Epithelial cell of esophagus (primary cell): ENCODE measurements at regions not wholly inside any gene's neighbourhood (a gene's known extent, or its start where the extent isn't known, plus 50 kb on each side); places are given as distances from the start of the nearest gene placed in this dataset.

Experiments used
- DNase-seq: peaks from one replicate; pipeline ENCODE4 v3.0.0; 2010; ENCODE audit warnings: low read depth
- H3K4me3 ChIP-seq: 2 replicates; pipeline ENCODE4 v1.5.1; 2011; ENCODE audit warnings: mild to moderate bottlenecking, low read length, control low read depth
- CTCF ChIP-seq: IDR thresholded peaks from 2 replicates; pipeline ENCODE4 v1.5.1; 2011; ENCODE audit warnings: low read depth, mild to moderate bottlenecking, low read length, control low read depth, inconsistent platforms; ENCODE audit not compliant: insufficient read depth; ENCODE audit errors: missing control alignments

DNA sequence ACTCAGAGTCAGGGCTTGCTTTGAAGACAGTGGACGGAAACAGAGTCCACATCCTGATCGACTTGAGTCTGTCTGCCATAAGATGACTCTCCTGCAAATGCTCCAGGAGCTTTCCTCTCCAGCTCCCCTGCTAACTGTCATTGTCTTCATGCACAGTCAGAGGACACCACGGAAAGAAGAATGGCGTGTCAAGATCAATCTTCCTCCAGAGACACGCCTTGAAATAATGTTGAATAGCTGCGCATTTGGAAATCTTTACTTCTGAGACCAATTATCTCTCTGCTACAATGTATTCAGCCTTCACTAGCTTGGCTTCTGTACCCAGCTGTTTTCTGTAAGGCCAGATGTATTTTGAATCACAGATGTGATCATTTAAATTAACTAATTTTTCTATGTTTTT lies 457.2 kb downstream of the CDH2 start:
- no peak for DNase-seq
- H3K4me3 ChIP-seq, result no peak overlapping the region
- no peak for TF ChIP-seq CTCF

DNA sequence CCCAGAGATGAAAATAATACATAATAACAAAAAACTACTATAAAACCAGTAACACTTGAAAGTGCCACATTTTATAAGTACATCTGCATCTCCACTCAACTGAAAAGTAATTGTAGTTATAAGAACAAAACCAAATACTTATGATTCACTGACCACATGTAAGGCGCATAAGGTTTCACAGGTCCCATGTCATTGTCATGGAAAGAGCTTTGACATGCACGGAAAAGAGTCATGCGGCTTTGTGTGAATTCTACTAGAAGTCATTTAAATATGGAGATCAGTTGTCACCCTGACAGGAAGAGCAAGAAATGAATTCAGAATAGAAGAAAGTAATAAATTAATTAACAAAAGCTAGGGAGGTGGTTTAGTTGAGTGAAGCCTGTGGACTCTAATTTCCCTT lies 459.1 kb downstream of the CDH2 start:
- no peak for DNase-seq
- no peak for TF ChIP-seq CTCF
- no peak overlapping the region for H3K4me3 ChIP-seq

DNA sequence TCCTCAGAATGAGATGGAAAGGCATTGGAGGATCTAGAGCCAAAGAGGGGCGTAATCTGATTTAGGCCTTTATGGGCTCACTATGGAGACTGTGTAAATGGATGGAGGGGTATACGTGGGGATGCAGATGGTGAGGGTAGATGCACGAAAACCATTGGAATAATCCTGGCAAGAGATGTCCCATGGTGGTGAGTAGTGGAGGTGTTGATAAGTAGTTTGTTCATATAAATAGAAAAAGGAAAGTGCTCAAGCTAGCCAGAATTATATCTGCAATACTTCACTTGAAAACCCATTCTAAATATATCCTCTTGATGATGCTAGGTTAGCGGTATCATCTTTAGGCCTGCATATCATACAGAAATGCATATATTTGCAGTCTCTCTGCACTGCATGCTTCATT lies 459.7 kb downstream of the CDH2 start:
- no peak for TF ChIP-seq CTCF
- DNase-seq, result no peak
- H3K4me3 ChIP-seq, result no peak overlapping the region

DNA sequence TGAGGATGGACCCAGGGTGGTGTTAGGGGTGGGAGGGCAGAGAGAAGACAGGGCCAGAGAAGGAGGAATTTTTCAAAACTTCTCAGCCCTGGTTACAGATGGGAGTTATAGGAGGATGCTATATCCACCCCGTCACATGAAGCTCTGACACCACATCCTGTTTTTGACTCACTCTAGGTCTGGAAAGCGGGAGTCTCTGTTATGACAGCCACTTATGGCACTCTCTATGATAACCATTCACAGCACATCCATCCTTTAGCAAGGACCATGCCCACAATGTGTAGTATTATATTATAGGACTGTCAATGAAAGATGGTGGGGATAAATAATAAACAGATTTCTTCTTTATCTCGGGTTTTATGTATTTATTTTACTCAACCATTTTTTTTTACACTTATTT lies 461.2 kb downstream of the CDH2 start:
- no peak overlapping the region for H3K4me3 ChIP-seq
- no peak for TF ChIP-seq CTCF
- DNase-seq, result no peak

DNA sequence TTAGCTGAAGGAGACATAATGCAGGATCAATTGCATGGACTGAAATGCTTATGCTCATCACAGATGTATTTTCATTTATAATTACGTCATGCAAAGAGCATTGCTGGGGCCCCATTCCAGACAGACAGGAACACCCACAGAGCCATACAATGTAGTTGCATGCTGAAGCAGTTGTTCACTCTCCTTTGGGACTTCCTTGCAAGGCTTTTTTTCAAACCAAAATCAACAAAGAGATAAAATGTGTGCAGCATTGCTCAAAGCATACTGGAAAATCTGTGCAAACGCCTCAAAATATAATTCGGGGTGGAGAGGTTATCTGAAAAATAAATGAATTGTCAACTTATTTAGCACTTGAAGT lies 463.2 kb downstream of the CDH2 start:
- TF ChIP-seq CTCF, result no peak
- H3K4me3 ChIP-seq, result no peak overlapping the region
- peak; percentile 37 for DNase-seq

- no peak overlapping the region for H3K4me3 ChIP-seq
- DNase-seq, result no peak
- TF ChIP-seq CTCF, result no peak
Observed at GRCh38 chr18:27713037-27713737, 463.7 kb downstream of the CDH2 start.

DNA sequence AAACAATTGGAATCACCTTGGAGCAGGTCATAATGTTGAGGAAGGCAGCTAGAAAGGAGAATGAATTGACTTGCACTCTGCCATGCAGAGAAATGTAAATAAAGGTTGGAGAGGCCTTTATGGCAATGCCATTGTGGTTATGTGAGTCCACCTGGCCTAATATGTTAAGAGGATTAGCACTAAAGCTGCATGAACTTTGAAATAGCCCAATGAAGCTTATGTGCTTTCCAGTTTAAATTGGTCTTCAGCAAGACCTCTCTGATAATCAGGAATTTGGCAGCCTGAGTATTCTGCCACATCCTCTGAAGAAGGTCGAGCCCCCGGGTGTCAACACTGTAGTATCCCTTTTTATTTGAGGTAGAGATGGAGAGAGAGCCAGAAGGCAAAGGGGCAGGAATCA lies 464.9 kb downstream of the CDH2 start:
- no peak overlapping the region for H3K4me3 ChIP-seq
- DNase-seq, result no peak
- no peak for TF ChIP-seq CTCF
